CD4-positive, alpha-beta T cell treated with Interleukin-10 for 1 hour (primary cell): ENCODE measurements at regions not wholly inside any gene's neighbourhood (a gene's known extent, or its start where the extent isn't known, plus 50 kb on each side); places are given as distances from the start of the nearest gene placed in this dataset.
"Not testable (repeated sequence)": the region's sequence is repeated elsewhere in the genome, so short reads cannot be mapped to it uniquely, and the experiment has no call there.

ENCODE experiments used
- DNase-seq: peaks from one replicate; pipeline ENCODE4 v3.0.0-alpha.2; 2020

GRCh38 chr2:208811885-208812284, 405.3 kb downstream of the PTH2R start:
- not testable (repeated sequence) for DNase-seq

GRCh38 chr2:208819190-208819589, 412.6 kb downstream of the PTH2R start:
- no peak for DNase-seq

- DNase-seq, result no peak
These were observed 413.6 kb downstream of the PTH2R start for GRCh38 chr2:208820014-208820688.

- no peak for DNase-seq
These were observed 420.5 kb downstream of the PTH2R start for GRCh38 chr2:208827109-208827508.

- DNase-seq, result no peak
These were observed 421.1 kb downstream of the PTH2R start for GRCh38 chr2:208827549-208828221.

- DNase-seq, result no peak
These were observed 423.6 kb downstream of the PTH2R start for GRCh38 chr2:208830203-208830602.

DNA sequence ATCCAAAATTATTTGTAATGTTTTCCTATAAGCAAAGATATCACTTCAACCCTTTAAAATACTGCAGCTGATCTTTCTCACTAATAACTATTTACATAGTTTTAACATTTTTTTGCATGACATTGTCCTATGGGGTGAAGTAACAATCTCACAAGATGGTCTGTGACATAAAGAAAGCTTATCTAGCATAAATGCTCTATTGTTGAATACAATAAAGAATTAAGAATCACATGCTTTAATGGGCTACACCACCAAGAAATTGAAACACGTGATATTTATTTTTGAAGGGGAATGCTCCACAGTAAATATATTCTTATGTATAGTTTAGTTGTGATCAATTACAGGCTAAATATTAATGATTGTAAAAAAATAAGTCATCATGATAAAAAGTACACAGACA, 441.1 kb downstream of the PTH2R start:
- no peak for DNase-seq

- no peak for DNase-seq
These were observed 448.1 kb downstream of the PTH2R start for GRCh38 chr2:208854717-208855116.

- no peak for DNase-seq
These were observed 460.8 kb downstream of the PTH2R start for GRCh38 chr2:208867374-208867773.

GRCh38 chr2:208872591-208872990, 466.0 kb downstream of the PTH2R start:
- no peak for DNase-seq

DNA sequence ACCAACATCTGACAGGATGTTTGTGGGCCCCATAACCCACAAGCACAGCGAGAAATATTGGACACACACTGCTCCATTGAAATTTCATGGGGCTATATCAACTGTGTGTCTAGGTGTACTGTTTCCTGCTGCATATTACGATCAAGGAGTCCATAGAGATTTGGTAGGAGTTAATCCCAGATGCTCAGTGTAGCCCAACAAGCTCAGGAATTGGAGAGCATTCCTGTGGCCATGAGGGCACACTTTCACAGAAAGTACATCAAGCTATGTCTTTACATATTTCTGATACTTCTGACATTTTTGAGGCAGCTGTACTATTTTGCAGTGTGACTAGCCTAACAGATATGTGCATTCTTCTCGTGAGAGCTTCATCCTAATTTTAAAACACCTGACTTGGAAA, 473.1 kb downstream of the PTH2R start:
- no peak for DNase-seq

- DNase-seq, result no peak
These were observed 473.6 kb downstream of the PTH2R start for GRCh38 chr2:208880171-208880570.

DNA sequence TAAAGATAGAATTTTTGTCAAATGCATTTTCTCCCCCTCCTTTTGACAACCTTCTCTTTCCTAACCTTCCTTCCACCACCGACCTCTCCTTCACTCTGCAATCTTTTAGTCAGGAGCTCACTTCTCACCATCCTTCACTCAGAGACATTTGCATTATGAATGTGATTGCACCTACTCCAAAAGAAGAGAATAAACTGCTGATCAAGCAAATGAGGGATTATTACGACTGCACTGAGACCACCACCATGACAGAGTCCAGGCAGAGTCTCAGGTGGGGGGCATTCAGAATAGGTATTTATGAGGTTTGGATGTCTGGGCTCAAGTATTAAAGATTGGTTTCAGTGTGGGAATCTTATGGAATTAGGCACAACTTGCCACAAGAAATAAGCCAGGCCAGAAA, 483.9 kb downstream of the PTH2R start:
- DNase-seq, result no peak

DNA sequence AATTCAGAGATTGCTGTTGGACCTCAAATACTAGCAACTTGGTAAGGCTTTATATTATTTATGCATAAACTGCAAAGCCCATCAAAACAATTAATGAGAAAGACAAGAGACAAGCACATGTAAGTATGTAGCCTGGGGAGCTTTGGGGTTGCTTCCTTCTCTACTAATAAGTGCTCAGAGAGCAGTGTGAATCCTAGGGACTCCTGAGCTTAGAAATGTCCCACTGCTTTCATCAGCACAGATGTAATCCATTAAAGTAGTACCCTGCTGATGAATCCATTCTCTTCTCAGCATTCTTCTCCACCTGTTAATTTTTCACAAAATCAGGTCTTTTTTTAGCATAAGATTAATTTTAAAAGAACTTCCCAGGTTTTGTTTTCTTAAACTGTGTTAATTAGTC, 485.6 kb downstream of the PTH2R start:
- DNase-seq, result no peak

GRCh38 chr2:208906330-208906729, 499.7 kb downstream of the PTH2R start:
- no peak for DNase-seq

- DNase-seq, result no peak
These were observed 508.4 kb upstream of the MAP2 start for GRCh38 chr2:208915401-208915800.

DNA sequence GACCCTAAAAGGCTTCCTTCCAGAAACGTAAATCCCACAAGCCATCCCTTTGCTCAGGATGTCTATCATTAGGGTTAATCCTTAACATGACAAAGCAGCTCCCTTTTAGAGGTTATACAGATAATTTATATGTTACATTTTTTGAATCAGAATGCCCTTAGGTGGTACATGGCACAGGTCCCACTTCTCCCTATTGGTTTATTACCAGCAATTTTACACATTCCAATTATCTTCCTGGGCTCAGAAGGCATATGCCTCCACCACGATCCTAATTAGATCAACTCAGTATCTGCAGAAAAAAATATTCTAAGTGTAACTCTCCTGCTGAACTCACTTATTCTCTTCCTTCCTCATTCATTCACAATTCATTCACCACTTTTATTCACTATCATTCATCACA, 507.0 kb upstream of the MAP2 start:
- no peak for DNase-seq

GRCh38 chr2:208921358-208921757, 502.5 kb upstream of the MAP2 start:
- not testable (repeated sequence) for DNase-seq

GRCh38 chr2:208927867-208928266, 496.0 kb upstream of the MAP2 start:
- DNase-seq, result no peak

- no peak for DNase-seq
These were observed 494.5 kb upstream of the MAP2 start for GRCh38 chr2:208929139-208929864.

DNA sequence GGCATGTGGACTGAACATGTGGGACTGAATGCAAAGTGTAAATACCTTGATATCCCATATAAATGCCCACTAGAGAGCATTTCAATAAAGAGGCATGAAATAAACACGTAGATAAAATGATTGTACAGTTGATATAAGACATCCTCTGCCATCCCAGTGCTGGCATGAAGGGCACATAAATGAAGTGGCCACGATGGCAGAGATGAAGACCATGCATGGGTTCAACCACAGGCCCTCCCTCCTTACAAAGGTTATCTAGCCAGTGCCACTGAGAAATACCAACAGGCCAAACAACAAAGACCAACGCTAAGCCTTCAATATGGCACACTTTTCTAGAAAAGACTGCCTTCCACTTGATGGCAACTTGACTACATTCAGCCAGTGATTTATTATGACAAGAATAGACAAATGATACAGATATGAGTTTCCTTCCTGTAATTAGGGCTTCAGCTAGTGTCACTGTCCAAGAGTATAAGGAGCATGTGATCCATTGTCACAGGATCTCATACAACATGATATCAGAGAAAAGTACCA, 493.9 kb upstream of the MAP2 start:
- DNase-seq, result no peak

DNA sequence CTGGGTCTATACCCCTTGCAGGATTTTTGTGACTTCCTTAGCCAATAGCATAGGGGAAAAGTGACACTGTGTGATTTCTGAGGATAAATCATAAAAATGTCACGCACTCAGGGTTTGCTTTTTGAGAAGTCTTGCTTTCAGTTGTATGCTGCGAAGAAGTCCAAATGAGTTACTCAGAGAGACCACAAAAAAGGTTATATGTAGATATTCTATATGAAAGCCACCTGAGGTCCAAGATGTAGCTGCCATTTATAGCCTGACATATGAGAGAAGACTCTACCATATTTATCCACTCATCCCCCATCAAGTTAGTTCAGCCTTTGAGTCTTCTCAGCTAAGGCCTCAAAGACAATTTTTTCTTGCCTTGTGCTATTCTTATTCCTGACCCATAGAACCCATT, 488.3 kb upstream of the MAP2 start:
- DNase-seq, result no peak

- DNase-seq, result no peak
These were observed 486.3 kb upstream of the MAP2 start for GRCh38 chr2:208937521-208937920.

DNA sequence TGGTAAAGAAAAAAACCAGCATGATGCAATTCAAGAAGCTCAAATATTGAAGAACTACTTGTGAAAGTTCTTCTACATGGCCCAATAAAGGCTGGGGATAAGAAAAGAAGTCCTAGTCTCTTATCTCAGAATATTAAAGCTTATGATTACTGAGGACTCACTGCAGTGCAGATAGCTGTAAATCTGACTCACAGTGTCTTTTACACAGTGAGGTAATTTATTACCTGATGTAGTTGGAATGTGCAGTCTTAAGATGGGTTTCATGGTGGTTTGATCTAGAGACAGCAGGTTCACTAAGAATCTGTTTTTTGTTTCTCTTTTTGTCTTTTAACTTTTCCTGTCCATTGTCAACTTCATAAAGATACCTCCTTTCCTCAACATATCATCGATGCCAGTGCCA, 484.0 kb upstream of the MAP2 start:
- DNase-seq, result no peak
